ENCODE measurements at regions not wholly inside any gene's neighbourhood (a gene's known extent, or its start where the extent isn't known, plus 50 kb on each side); places are given as distances from the start of the nearest gene placed in this dataset.

- no peak for TF ChIP-seq CTCF (IDR thresholded peaks at IDR 0.05; ENCODE audit: low read depth, low read length)
- no peak overlapping the region for H3K4me3 ChIP-seq (replicated peaks in 1 of 2; ENCODE audit: low read depth in 2 of 2, low read length in 2 of 2)
- DNase-seq (ENCODE audit: low read depth in 2 of 2): no peak
These were observed 151.7 kb downstream of the RBFOX3 start for GRCh38 chr17:79459003-79459655.

GRCh38 chr17:79458356-79458755, 152.5 kb downstream of the RBFOX3 start:
- TF ChIP-seq CTCF (IDR thresholded peaks at IDR 0.05; ENCODE audit: low read depth, low read length): no peak
- H3K4me3 ChIP-seq (replicated peaks in 1 of 2; ENCODE audit: low read depth in 2 of 2, low read length in 2 of 2): no peak overlapping the region
- DNase-seq (ENCODE audit: low read depth in 2 of 2): no peak

DNA sequence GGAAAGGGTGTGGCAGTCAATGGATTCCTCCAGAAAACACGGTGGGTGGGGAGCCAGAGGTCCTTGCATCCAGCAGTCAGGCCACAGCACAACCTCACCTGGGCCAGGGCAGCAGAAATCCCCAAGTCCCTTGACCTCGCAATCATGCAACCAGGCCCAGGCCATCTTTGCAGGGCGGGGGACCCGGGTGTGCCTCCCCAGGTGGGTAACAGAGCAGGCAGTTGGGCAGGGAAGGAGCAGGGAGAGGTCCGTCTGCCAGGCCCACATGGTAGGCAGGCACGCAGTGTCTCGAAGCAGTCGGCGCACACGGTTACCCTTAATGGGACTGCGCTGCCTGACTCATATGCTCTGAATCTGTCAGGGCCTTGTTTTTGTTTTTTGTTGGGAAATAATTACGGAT, 153.0 kb downstream of the RBFOX3 start:
- no peak for TF ChIP-seq CTCF (IDR thresholded peaks at IDR 0.05; ENCODE audit: low read depth, low read length)
- no peak overlapping the region for H3K4me3 ChIP-seq (replicated peaks in 1 of 2; ENCODE audit: low read depth in 2 of 2, low read length in 2 of 2)
- DNase-seq (ENCODE audit: low read depth in 2 of 2): no peak

- H3K4me3 ChIP-seq (replicated peaks in 1 of 2; ENCODE audit: low read depth in 2 of 2, low read length in 2 of 2): no peak overlapping the region
- TF ChIP-seq CTCF (IDR thresholded peaks at IDR 0.05; ENCODE audit: low read depth, low read length): no peak
- DNase-seq (ENCODE audit: low read depth in 2 of 2): no peak
These were observed 153.5 kb downstream of the RBFOX3 start for GRCh38 chr17:79457376-79457775.

- no peak overlapping the region for H3K4me3 ChIP-seq (replicated peaks in 1 of 2; ENCODE audit: low read depth in 2 of 2, low read length in 2 of 2)
- no peak for TF ChIP-seq CTCF (IDR thresholded peaks at IDR 0.05; ENCODE audit: low read depth, low read length)
These were observed 155.2 kb downstream of the RBFOX3 start for GRCh38 chr17:79455636-79456035.

GRCh38 chr17:79454826-79455225, 156.0 kb downstream of the RBFOX3 start:
- no peak overlapping the region for H3K4me3 ChIP-seq (replicated peaks in 1 of 2; ENCODE audit: low read depth in 2 of 2, low read length in 2 of 2)
- TF ChIP-seq CTCF (IDR thresholded peaks at IDR 0.05; ENCODE audit: low read depth, low read length): no peak
- DNase-seq (ENCODE audit: low read depth in 2 of 2): no peak

More at GRCh38 chr17:79455636-79456035, 155.2 kb downstream of the RBFOX3 start:
- no peak for DNase-seq (ENCODE audit: low read depth in 2 of 2)

DNA sequence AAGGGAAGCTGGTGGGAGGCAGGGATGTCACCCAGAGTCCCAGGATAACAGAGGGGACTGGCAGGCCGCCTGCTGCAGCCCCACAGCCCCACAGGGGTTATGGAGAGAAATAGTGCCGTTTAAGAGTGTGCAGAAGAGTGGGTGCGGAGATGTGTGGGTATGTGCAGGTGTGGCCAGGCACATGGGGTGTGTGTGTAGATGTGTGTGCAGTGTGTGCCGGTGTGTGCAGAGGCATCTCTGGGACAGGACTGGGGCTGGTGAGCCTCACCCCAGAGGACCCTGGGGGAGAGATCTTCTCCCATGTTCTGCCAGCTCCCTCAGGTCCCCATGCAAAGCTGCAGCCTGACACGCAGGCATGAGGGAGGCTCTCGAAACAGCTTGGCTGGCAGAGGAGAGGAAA, 157.4 kb downstream of the RBFOX3 start:
- no peak for DNase-seq (ENCODE audit: low read depth in 2 of 2)
- H3K4me3 ChIP-seq (replicated peaks in 1 of 2; ENCODE audit: low read depth in 2 of 2, low read length in 2 of 2): no peak overlapping the region
- no peak for TF ChIP-seq CTCF (IDR thresholded peaks at IDR 0.05; ENCODE audit: low read depth, low read length)

Data from cardiac fibroblast (primary cell).